GM12874 (cell line): ENCODE measurements at regions not wholly inside any gene's neighbourhood (a gene's known extent, or its start where the extent isn't known, plus 50 kb on each side); places are given as distances from the start of the nearest gene placed in this dataset.

Source experiments
- TF ChIP-seq, protein P1 (sequence below): IDR thresholded peaks from 2 replicates; pipeline ENCODE4 v1.5.1; 2011; ENCODE audit warnings: low read depth, mild to moderate bottlenecking, control low read depth, low read length, moderate library complexity; ENCODE audit not compliant: insufficient read depth

DNA sequence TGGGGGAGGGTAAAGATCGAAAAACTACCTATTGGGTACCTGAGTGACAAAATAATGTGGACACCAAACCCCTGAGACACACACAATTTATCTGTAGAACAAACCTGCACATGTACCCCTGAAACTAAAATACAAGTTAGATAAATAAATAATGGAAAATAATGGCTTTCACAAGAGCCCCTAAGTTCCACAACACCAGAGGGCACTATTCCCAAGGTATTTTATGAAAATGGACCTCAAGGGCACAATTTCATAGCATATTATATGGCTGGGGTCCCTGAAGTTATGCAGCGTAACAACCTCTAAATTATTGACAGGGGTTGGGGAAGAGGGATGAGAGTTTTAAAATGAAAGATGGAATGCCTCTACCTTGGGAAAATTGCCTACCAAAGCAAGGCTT is 81.3 kb upstream of the TMEM33 start:
- TF ChIP-seq, protein P1, sequence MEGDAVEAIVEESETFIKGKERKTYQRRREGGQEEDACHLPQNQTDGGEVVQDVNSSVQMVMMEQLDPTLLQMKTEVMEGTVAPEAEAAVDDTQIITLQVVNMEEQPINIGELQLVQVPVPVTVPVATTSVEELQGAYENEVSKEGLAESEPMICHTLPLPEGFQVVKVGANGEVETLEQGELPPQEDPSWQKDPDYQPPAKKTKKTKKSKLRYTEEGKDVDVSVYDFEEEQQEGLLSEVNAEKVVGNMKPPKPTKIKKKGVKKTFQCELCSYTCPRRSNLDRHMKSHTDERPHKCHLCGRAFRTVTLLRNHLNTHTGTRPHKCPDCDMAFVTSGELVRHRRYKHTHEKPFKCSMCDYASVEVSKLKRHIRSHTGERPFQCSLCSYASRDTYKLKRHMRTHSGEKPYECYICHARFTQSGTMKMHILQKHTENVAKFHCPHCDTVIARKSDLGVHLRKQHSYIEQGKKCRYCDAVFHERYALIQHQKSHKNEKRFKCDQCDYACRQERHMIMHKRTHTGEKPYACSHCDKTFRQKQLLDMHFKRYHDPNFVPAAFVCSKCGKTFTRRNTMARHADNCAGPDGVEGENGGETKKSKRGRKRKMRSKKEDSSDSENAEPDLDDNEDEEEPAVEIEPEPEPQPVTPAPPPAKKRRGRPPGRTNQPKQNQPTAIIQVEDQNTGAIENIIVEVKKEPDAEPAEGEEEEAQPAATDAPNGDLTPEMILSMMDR = 0 out of 2 replicates have a peak, but pooled peaks have one; percentile 7

DNA sequence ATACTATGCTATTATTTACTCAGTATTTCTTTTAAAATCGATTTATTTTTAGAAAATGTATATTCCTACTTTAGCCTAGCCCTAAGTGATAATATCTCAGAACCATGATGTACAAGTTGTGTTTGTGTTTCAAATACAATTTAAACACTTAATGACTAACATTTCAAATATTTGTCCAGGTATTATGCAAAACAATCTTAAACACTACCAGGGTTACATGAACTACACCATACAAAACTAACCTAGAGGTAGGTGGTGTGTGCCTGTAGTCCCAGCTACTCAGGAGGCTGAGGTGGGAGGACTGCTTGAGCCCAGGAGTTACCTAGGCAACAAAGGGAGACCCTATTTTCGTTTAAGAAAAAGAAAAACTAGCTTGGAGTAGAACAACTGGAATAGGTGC is 83.0 kb upstream of the TMEM33 start:
- TF ChIP-seq, protein P1 = no peak

DNA sequence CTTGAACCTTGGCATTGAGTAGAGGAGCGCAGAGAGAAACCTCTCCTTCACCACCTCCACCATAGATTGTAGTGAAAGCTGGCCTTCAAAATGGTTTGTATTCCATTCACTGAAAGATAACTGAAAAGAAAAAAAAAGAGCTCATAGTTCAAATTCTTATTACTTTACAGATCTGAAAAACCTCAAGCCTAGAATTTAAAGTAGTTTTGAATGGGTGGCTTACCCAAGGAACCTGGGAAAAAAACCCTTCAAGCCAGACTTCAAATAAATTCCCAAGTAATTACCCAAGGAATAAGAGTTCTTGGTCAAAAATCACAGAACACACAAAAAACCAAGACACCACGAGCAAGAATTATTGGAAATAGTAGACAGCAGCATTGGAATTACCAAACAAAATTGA is 83.6 kb upstream of the TMEM33 start:
- TF ChIP-seq, protein P1 = no peak

DNA sequence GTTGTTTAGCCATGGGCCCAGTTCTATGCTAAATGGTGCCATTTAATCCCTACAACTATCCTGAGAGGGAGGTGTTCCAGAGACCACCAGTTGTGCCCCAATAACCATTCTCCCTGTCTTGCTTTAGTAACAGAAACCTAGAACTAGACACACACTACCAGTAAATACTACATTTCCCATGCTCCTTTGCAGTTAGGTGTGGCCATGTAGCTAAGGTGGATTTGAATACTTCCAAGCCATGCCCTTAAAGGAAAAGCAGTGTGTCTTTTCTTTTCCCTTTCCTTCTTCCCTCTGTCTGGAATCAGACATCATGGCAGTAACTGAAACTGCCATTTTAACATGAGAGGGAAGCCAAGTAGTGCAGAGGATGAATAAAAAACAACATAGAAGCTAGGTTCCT is 90.9 kb upstream of the TMEM33 start:
- TF ChIP-seq, protein P1 = no peak

DNA sequence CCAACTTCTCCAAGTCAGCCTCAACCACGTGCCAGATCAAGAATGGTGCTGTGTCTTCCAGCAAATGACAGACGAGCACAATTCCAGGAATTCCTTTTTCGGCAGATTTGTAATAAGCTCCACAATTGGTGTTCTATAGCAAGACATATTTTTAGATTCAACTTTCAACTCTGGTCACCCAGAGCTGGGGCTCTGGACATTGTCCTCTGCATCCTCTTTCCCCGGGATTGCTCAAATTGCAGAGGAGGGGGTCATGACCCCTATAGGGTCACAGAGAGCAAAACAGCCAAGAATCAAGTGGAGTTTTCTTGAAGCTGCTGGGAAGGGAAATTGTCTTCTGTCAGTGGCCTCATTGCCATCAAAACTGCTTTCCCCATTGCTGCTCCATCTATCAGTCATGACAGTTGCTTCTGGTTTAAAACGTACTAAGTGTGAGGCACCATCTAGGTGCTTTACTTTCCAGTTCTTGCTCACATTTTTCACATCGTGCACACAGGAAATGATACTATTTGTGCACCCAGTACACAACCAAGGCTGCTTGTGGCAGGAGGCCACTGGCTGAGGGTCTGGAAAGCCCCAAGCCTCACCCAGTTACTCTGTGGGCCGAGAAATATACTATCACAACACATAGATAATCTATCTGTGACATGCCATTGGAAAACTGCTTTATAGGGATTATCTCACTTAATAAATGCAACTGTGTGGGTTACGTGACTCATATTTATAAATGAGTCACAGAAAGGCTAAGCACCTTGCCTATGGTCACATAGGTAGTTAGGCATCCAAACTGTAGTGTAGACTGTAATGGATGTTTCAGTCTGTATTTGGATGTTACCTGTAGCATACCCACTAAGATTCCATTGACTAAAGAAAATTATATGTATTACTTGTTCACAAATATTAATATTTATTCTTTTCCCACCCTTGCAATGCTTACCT is 91.7 kb upstream of the PHOX2B start:
- TF ChIP-seq, protein P1 = no peak

DNA sequence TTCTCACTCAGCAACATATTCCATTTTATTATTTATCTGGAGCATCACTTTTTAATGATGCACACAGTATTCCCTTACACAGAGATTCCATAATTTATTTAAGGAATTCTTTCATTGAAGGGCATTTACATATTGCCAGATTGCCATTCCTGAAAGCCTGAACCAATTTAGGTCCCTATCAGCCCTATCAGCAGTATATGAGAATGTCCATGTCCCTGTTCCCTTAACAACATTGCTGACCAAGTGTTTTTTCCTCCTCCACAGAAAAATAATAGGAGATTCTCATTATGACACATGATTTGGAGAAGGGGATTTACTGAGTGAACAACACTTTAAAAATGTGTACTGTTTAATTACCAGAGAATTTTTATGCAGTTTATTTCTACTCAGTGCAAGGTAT is 90.1 kb upstream of the PHOX2B start:
- TF ChIP-seq, protein P1 = no peak

DNA sequence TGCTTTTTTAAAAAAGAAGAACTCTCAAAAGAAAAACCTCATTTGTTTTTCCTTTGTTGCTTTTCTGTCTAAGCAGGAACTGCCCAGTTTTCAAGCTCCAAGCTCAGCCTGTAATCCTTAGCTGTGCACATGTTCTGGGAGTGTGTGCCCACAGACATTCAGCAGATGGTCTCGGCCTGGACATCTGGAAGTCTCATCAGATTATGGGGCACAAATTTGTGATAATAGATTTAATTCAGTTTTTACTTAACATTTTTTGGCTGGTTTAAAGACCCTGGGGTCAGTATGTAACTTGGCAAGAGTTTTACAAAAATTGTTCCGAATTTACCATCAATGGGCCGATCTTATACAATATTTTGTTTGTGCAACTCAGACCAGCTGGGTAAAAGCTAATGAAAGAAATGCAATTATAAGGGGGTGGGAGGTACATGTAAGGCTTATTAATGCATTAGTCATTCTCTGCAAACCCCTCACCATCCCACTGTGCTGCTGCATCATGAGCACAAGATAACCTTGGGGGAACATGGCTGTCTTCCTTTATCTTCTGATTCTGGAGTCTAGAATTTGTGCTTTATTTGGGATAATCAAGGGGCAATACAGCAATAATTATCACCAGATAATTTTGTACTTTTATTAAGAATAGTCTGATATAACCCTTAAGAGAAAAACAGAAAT is 86.9 kb upstream of the PHOX2B start:
- TF ChIP-seq, protein P1 = no peak
